Upper lobe of right lung (tissue), 1 donor: ENCODE measurements at regions not wholly inside any gene's neighbourhood (a gene's known extent, or its start where the extent isn't known, plus 50 kb on each side); places are given as distances from the start of the nearest gene placed in this dataset.

ENCODE experiments used
- ATAC-seq: fragments of 200-7000 bp; cut with Tn5 transposase; one replicate; pipeline ENCODE4 v1.9.1; 2020; ENCODE audit warnings: mild to moderate bottlenecking, moderate library complexity
- DNase-seq: peaks from one replicate; pipeline ENCODE4 v3.0.0-alpha.2; 2020
- H3K27ac ChIP-seq: fragments of 200-600 bp; one replicate; pipeline ENCODE4 v1.8.0; 2022
- H3K27me3 ChIP-seq: fragments of 200-600 bp; one replicate; pipeline ENCODE4 v1.8.0; 2022; ENCODE audit warnings: mild to moderate bottlenecking
- H3K36me3 ChIP-seq: fragments of 200-600 bp; one replicate; pipeline ENCODE4 v1.8.0; 2022
- H3K4me1 ChIP-seq: fragments of 200-600 bp; one replicate; pipeline ENCODE4 v1.8.0; 2022
- H3K4me3 ChIP-seq: fragments of 200-600 bp; one replicate; pipeline ENCODE4 v1.8.0; 2022; ENCODE audit warnings: mild to moderate bottlenecking
- H3K9me3 ChIP-seq: fragments of 200-600 bp; one replicate; pipeline ENCODE4 v1.8.0; 2022
- CTCF ChIP-seq: fragments of 200-600 bp; IDR thresholded peaks from one replicate; pipeline ENCODE4 v1.8.0; 2022; ENCODE audit warnings: antibody characterized with exemption
- intact Hi-C: fragments of 100-400 bp; cut with DNase I; formaldehyde crosslinking; loops from one replicate; pipeline ENCODE4 v1.11.0; 2022
- donor health status: DM: no; HTN: yes; CAD: no; lungs with severe emphysema.

- no peak for ATAC-seq
These were observed 94.4 kb downstream of the FAM181B start for GRCh38 chr11:82639251-82639650.

GRCh38 chr11:82636615-82637014 lies 97.0 kb downstream of the FAM181B start:
- TF ChIP-seq CTCF = no peak
- H3K27me3 ChIP-seq = no peaks in the 10 kb centered on the region
- no peak overlapping the region for H3K27ac ChIP-seq
- no peaks in the 10 kb centered on the region for H3K36me3 ChIP-seq
- no peak for DNase-seq
- intact Hi-C loops = no loop called here
- no peaks in the 10 kb centered on the region for H3K4me1 ChIP-seq
- H3K9me3 ChIP-seq = no peaks in the 10 kb centered on the region
- ATAC-seq = no peak
- H3K4me3 ChIP-seq = no peak overlapping the region

More at GRCh38 chr11:82639251-82639650, 94.4 kb downstream of the FAM181B start:
- no peaks in the 10 kb centered on the region for H3K4me1 ChIP-seq
- no peak overlapping the region for H3K27ac ChIP-seq
- H3K4me3 ChIP-seq = no peak overlapping the region
- H3K9me3 ChIP-seq = no peaks in the 10 kb centered on the region
- H3K27me3 ChIP-seq = no peaks in the 10 kb centered on the region
- intact Hi-C loops = no loop called here
- DNase-seq = no peak
- TF ChIP-seq CTCF = no peak
- H3K36me3 ChIP-seq = no peaks in the 10 kb centered on the region

- no peaks in the 10 kb centered on the region for H3K9me3 ChIP-seq
These were observed 99.6 kb downstream of the FAM181B start for GRCh38 chr11:82634091-82634490.

GRCh38 chr11:82631722-82632630 lies 101.7 kb downstream of the FAM181B start:
- intact Hi-C loops = no loop called here
- Histone ChIP-seq H3K9me3 (no peaks in the 10 kb centered on the region), H3K27me3 (no peaks in the 10 kb centered on the region), H3K27ac (no peak overlapping the region), H3K4me3 (no peak overlapping the region), H3K36me3 (no peaks in the 10 kb centered on the region), H3K4me1 (no peaks in the 10 kb centered on the region)
- TF ChIP-seq CTCF = no peak
- DNase-seq (no peak), ATAC-seq (no peak)

More at GRCh38 chr11:82634091-82634490, 99.6 kb downstream of the FAM181B start:
- H3K27ac ChIP-seq = no peak overlapping the region
- H3K27me3 ChIP-seq = no peaks in the 10 kb centered on the region
- no peak for ATAC-seq
- no peak for TF ChIP-seq CTCF
- H3K4me3 ChIP-seq = no peak overlapping the region
- intact Hi-C loops = no loop called here
- no peaks in the 10 kb centered on the region for H3K36me3 ChIP-seq
- DNase-seq = no peak
- no peaks in the 10 kb centered on the region for H3K4me1 ChIP-seq

- Histone ChIP-seq H3K27me3 (no peaks in the 10 kb centered on the region), H3K9me3 (no peaks in the 10 kb centered on the region), H3K4me3 (no peak overlapping the region), H3K4me1 (no peaks in the 10 kb centered on the region), H3K36me3 (no peaks in the 10 kb centered on the region), H3K27ac (no peak overlapping the region)
- intact Hi-C loops = no loop called here
- no peak for ATAC-seq
- TF ChIP-seq CTCF = no peak
- no peak for DNase-seq
These were observed 123.0 kb downstream of the FAM181B start for GRCh38 chr11:82610671-82611070.
